Suprapubic skin (tissue), 3 donors: ENCODE measurements at regions not wholly inside any gene's neighbourhood (a gene's known extent, or its start where the extent isn't known, plus 50 kb on each side); places are given as distances from the start of the nearest gene placed in this dataset.

Source experiments
- POLR2AphosphoS5 ChIP-seq, 3 donors: sonication (generic); formaldehyde crosslinking; IDR thresholded peaks; one replicate each; pipeline ENCODE4 v1.6.1; 2017; ENCODE audit warnings: antibody characterized with exemption in 3 of 3
- TF ChIP-seq, protein P1 (sequence below), 2 donors: fragments of 200-600 bp in 1 of 2; fragments of 450-650 bp in 1 of 2; sonication (generic) in 1 of 2; IDR thresholded peaks; one replicate each; pipeline ENCODE4 v1.5.1; 2016 to 2019; ENCODE audit warnings: antibody characterized with exemption in 2 of 2, mild to moderate bottlenecking in 1 of 2, moderate library complexity in 1 of 2

DNA sequence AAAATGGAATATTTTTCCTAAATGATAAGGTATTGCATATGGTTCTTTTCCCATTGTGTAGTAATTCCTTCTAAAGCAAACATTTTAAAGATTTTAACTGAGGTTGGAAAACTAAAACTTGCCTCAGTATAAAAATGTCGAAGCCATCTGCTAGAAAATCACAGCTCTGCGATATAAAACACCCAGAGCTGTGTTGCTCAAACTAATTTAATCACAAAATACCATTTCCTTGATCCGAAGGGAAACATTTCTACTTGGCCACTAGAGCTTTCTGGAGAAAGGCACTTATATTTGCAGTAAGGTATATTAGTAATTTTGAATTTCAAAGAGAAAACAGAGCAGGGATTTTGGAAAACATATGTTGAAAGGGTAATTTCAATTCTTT is 209.2 kb upstream of the ZNF32 start:
- TF ChIP-seq, protein P1, sequence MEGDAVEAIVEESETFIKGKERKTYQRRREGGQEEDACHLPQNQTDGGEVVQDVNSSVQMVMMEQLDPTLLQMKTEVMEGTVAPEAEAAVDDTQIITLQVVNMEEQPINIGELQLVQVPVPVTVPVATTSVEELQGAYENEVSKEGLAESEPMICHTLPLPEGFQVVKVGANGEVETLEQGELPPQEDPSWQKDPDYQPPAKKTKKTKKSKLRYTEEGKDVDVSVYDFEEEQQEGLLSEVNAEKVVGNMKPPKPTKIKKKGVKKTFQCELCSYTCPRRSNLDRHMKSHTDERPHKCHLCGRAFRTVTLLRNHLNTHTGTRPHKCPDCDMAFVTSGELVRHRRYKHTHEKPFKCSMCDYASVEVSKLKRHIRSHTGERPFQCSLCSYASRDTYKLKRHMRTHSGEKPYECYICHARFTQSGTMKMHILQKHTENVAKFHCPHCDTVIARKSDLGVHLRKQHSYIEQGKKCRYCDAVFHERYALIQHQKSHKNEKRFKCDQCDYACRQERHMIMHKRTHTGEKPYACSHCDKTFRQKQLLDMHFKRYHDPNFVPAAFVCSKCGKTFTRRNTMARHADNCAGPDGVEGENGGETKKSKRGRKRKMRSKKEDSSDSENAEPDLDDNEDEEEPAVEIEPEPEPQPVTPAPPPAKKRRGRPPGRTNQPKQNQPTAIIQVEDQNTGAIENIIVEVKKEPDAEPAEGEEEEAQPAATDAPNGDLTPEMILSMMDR (IDR thresholded peaks at IDR 0.05) = no peak
- TF ChIP-seq POLR2AphosphoS5 (IDR thresholded peaks at IDR 0.05) = no peak
